Stomach (tissue), 4 donors: ENCODE measurements at regions not wholly inside any gene's neighbourhood (a gene's known extent, or its start where the extent isn't known, plus 50 kb on each side); places are given as distances from the start of the nearest gene placed in this dataset.

ENCODE experiments used
- CTCF ChIP-seq, 7 experiments: fragments of 450-650 bp in 4 of 7; fragments of 200-600 bp in 3 of 7; sonication (generic) in 3 of 7; IDR thresholded peaks; one replicate each; pipeline ENCODE4 v1.5.1; 2016 to 2019; ENCODE audit warnings: antibody characterized with exemption in 7 of 7, control low read depth in 2 of 7, mild to moderate bottlenecking in 1 of 7
- POLR2A ChIP-seq, 4 donors: fragments of 450-650 bp; IDR thresholded peaks; one replicate each; pipeline ENCODE4 v1.6.1; 2016; ENCODE audit warnings: antibody characterized with exemption in 4 of 4, control low read depth in 2 of 4, mild to moderate bottlenecking in 1 of 4, moderate library complexity in 1 of 4

GRCh38 chr4:177558995-177559394 lies 116.8 kb upstream of the AGA start:
- TF ChIP-seq CTCF (IDR thresholded peaks at IDR 0.05) (no peak), POLR2A (IDR thresholded peaks at IDR 0.05) (no peak)
